HG03060 (cell line): ENCODE measurements at regions not wholly inside any gene's neighbourhood (a gene's known extent, or its start where the extent isn't known, plus 50 kb on each side); places are given as distances from the start of the nearest gene placed in this dataset.
A peak's percentile ranks its signal among the peaks of the same experiment; 100 is the strongest.

Source experiments
- ATAC-seq: cut with Tn5 transposase; IDR thresholded peaks from one replicate; pipeline ENCODE4 v1.9.1; 2021; ENCODE audit warnings: low read depth, moderate number of reproducible peaks; ENCODE audit not compliant: unreplicated experiment

- no peak for ATAC-seq
Measured at GRCh38 chr3:148197061-148197460, 500.6 kb upstream of the AGTR1 start.

DNA sequence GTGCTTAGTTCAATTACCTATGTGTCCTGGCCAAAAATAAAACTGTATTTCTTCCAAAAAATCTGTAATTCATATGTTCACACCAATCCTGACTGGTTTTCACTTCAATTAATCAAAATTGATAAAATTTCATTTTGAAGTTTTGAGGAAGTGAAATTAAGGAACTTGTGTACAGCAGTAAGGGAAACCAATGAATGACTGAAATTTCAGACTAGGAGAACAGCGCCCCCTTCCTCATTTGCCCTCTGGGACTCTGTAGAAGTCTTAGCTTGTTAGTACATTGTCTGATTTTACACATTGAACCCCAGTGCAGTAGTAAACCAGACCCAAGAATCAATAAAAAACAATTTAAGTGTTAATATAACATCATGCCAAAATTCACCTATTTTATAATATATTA, 495.3 kb upstream of the AGTR1 start:
- ATAC-seq, result no peak

DNA sequence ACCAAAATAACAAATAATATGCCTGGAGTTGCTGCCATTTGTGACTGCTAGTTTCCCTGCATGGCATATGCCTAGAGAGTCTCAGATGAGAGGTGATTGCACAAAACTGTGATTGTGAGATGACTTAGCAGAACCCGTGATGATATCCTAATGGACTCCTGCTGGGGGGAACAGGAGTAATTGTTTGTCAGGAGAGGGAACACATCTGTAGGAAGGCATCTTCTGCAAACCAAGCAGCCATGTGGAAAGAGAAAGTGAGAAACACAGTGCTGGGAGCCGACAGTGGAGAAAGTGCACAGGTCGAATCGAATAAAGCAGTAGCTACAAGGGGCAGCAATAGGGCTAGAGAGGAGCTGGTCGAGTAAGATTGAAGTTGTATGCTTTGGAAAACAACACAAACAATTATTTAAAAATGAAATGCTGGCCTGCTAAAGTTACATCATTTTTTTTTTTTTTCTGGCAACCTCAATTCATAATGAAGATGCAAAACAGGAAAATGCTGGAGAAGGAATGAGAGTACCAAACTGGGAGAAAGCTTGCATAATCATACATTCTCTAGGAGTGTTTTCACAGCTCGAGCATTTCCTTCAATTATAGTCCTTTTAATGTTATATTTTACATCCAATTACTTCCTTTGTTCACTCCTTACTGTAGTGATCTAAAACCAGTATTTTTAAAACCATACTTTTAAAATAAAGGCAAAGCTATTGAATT, 494.2 kb upstream of the AGTR1 start:
- no peak for ATAC-seq

- ATAC-seq, result no peak
Measured at GRCh38 chr3:148204131-148204530, 493.6 kb upstream of the AGTR1 start.

- ATAC-seq, result no peak
Measured at GRCh38 chr3:148205977-148206376, 491.7 kb upstream of the AGTR1 start.

DNA sequence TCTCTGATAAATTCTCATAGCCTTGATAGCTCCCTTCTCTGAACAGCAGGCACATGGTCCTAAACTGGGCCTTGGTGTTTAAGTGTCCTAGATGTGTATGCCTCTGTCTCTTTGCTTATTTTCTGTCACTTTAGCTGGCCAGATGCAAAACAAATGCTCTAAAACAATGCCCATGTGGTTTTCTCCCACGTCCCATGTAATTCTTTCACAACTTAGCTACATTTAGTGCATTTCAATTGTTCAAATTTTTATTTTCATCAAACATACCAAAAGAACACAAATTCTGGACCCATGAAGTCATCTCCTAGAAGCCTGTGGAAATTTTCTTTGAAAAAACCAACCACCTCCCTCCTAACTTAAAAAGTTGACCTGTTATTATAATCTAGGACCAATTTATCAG, 491.3 kb upstream of the AGTR1 start:
- ATAC-seq, result no peak

GRCh38 chr3:148208975-148209374, 488.7 kb upstream of the AGTR1 start:
- ATAC-seq, result no peak

DNA sequence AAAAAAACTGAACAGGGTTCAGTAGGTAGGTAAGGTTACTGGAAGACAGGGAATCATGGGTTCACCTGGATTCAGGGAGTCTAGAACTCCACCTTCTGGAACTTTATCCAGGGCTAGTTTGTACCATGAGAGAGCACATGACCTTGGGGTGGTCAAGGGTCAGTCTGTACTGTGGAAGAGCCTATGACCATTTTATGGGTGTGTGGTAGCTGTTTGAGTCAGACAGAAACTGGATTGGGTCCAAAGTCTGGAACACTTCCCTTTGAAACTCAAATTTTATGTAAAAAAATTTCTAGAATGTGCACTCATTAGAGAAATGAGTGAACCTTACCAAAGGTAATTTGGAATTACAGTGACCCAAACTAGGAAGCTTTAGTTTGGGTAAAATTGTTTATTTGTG, 486.0 kb upstream of the AGTR1 start:
- ATAC-seq, result peak; percentile 80

DNA sequence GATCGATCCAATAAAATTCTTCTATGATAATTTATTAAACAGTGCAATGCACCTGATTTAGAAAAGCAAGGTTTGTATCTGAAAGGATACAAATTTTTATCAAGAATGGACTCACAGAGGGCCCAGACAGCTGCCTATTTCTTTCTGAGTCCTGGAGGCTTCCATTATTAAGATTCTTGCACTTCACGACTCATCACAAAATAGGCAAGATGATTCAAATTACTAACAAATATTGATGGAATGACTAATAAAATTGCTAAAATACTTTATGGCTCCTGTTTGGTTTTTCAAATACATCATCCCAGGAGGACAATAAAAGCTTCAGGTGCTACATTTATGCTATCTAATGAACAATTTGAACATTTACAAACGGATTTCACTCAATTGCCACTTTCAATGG, 483.0 kb upstream of the AGTR1 start:
- no peak for ATAC-seq

- ATAC-seq, result no peak
Measured at GRCh38 chr3:148217317-148217716, 480.4 kb upstream of the AGTR1 start.

GRCh38 chr3:148218222-148218621, 479.5 kb upstream of the AGTR1 start:
- ATAC-seq, result no peak

GRCh38 chr3:148219999-148220398, 477.7 kb upstream of the AGTR1 start:
- ATAC-seq, result no peak

DNA sequence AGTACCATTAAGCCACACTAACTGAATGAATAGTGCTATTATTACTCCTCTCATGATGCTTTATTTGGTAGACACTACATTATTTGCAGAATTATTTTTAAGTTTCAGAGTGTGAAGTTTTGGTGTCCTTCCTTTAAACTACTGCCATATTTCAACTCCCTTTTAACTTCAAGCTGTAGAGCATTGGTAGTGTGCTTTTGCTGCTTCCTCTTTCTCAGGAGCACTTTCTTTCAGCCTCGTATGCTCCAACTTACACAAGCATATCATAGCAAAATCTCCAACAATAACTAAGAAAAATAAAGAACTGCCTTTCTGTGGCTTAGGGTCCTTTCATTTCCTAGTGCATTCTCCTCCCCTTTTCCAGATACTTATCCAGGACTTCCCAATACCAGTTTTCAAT, 476.4 kb upstream of the AGTR1 start:
- ATAC-seq, result no peak

GRCh38 chr3:148223266-148223665, 474.4 kb upstream of the AGTR1 start:
- ATAC-seq, result no peak

DNA sequence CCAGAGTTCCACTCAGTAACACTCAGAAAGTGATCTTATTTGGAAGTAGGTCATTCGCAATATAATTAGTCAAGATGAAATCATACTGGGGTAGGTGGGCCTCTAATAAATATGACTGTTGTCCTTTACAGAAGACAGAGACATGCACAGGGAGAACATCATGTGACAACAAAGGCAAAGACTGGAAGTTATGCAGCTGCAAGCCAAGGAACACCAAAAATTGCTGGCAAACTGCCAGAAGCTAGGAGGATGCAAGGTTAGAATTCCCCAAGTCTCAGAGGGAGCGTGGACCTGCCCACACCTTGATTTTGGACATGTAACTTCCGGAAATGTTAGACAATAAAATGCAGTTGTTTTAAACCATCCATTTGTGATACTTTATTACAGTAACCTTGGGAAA, 471.5 kb upstream of the AGTR1 start:
- no peak for ATAC-seq

GRCh38 chr3:148227534-148227933, 470.2 kb upstream of the AGTR1 start:
- ATAC-seq, result no peak

GRCh38 chr3:148229107-148229506, 468.6 kb upstream of the AGTR1 start:
- no peak for ATAC-seq

- ATAC-seq, result no peak
Measured at GRCh38 chr3:148230473-148230872, 467.2 kb upstream of the AGTR1 start.

- ATAC-seq, result no peak
Measured at GRCh38 chr3:148232389-148232788, 465.3 kb upstream of the AGTR1 start.

- ATAC-seq, result no peak
Measured at GRCh38 chr3:148233403-148233802, 464.3 kb upstream of the AGTR1 start.

DNA sequence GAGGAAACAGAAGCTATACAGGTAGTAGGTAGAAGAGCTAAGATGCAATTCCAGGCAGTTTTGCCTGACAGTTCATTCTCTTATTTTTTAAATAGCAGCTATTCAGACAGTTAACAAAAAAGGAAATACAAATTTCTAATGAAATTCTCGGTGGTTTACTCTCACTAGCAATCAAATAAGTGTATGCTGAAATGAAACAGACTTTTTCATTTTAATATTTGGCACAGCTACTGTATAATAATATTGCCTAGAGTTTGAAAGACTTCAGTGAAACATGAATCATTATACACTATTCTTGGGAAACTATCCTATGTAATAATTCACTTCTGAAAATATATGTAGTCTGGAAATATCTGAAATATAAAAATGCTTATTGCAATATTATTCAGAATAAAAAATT, 463.2 kb upstream of the AGTR1 start:
- no peak for ATAC-seq

DNA sequence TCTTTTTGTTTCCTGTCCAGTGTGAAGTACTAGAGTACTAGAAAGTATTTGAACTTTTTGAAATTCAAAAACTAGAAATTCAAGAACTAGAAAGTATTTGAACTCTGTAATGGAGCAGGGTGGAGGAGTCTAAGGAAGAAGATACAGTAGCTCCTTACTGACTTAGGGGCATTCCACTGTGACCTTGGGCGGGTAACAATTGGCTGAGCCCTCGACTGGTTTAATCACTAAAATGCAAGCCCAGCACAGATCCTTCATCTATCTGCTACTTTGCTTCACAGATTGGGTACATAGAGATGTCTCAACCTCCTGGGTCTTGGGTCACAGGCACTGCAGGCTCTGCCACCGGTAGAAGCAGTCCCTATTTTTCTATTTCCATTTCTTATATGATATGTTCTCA, 462.1 kb upstream of the AGTR1 start:
- no peak for ATAC-seq

GRCh38 chr3:148238421-148238821, 459.3 kb upstream of the AGTR1 start:
- no peak for ATAC-seq
